Spleen (tissue), 3 donors: ENCODE measurements at regions not wholly inside any gene's neighbourhood (a gene's known extent, or its start where the extent isn't known, plus 50 kb on each side); places are given as distances from the start of the nearest gene placed in this dataset.

ENCODE experiments used
- POLR2A ChIP-seq, 3 donors: fragments of 450-650 bp; IDR thresholded peaks; one replicate each; pipeline ENCODE4 v1.5.1; 2017; ENCODE audit warnings: antibody characterized with exemption in 3 of 3, mild to moderate bottlenecking in 1 of 3
- POLR2AphosphoS5 ChIP-seq, 3 donors: sonication (generic); formaldehyde crosslinking; IDR thresholded peaks; one replicate each; pipeline ENCODE4 v1.5.1; 2017; ENCODE audit warnings: antibody characterized with exemption in 3 of 3

DNA sequence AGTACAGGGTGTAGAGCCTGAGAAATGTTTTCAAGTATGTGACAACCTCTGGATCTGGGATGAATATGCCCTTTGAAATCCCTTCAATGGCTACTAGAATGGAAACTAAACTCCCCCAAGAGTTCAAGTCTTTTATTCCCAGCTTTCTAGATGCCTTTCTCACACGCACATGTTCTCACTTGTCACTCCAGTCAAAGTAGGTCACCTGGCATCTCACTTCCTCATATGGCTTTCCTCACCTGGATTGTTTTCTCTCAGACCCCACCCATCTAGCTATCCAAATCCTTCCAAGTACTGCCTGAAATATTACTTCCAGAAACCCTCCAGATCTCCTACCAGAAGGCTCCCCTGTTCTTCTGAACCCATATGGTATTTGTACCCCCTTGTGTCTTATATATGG lies 615.4 kb upstream of the KLF4 start:
- TF ChIP-seq POLR2AphosphoS5 (IDR thresholded peaks at IDR 0.05) (no peak), POLR2A (IDR thresholded peaks at IDR 0.05) (no peak)
